ENCODE measurements at regions not wholly inside any gene's neighbourhood (a gene's known extent, or its start where the extent isn't known, plus 50 kb on each side); places are given as distances from the start of the nearest gene placed in this dataset.

DNA sequence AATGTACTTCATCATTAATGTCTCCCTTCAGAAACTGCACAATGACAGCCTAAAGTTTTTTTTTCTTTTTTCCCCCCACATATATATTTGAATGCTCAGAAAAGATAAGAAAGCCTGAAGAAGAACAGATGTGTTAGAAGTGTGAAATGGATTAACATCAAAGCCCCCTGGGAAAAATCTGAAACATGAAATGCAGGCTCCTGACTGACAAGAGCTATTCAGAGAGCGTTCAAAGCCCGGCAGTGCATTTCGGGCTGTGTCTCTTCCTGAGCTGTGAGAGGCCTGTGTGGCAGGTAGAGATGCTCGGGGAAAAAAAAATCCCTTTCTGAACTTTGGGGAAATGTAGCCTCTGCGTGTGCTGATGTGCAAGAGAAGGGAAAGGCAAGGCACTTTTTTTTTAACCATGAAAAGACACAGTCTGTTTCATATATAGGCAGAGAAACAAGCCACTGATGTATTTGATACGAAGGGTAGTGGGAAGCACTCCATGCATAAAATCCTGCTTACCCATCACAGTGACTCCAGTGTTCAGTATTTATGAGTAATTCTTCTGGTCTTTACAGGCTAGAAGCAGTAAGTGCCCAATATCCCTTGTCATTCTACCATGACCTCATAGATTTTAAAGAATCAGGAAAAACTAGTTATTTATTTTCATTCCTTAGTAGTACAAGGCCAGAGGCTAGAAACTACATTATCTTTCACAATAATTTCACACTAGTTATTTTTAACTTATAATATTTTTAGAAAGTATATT is 1574.2 kb upstream of the PIK3C3 start:
- Histone ChIP-seq H3K4me3 (no peak overlapping the region), H3K9me3 (no peaks in the 10 kb centered on the region), H3K36me3 (no peaks in the 10 kb centered on the region), H3K27ac (no peak overlapping the region), H3K4me1 (no peaks in the 10 kb centered on the region), H3K27me3 (ENCODE audit: low read depth) (no peaks in the 10 kb centered on the region)
- DNase-seq (no peak), ATAC-seq (no peak)
- intact Hi-C loops (cut with DNase I), result no loop called here
- TF ChIP-seq, protein P1, sequence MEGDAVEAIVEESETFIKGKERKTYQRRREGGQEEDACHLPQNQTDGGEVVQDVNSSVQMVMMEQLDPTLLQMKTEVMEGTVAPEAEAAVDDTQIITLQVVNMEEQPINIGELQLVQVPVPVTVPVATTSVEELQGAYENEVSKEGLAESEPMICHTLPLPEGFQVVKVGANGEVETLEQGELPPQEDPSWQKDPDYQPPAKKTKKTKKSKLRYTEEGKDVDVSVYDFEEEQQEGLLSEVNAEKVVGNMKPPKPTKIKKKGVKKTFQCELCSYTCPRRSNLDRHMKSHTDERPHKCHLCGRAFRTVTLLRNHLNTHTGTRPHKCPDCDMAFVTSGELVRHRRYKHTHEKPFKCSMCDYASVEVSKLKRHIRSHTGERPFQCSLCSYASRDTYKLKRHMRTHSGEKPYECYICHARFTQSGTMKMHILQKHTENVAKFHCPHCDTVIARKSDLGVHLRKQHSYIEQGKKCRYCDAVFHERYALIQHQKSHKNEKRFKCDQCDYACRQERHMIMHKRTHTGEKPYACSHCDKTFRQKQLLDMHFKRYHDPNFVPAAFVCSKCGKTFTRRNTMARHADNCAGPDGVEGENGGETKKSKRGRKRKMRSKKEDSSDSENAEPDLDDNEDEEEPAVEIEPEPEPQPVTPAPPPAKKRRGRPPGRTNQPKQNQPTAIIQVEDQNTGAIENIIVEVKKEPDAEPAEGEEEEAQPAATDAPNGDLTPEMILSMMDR (IDR thresholded peaks at IDR 0.05), result no peak

DNA sequence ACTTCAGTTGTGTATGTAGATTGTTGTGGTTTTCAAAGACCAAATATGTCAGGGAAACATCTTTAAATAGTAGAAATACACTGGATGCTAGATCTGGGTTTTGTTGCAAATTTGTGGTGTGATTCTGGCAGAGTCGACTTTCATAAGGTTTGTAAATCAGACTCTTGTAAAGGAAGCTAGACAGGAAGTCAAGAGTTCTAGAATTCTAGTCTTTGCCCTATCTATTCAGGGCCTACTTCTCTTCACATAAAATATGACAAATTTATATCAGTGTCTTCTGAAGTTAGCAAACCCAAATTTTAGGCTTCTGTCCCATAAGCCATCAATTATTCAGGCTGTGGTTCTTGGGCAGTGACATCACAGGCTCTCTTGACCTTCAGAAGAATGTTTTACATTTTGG is 1579.2 kb upstream of the PIK3C3 start:
- intact Hi-C loops (cut with DNase I), result no loop called here
- TF ChIP-seq, protein P1 (IDR thresholded peaks at IDR 0.05), result no peak
- no peak for DNase-seq

DNA sequence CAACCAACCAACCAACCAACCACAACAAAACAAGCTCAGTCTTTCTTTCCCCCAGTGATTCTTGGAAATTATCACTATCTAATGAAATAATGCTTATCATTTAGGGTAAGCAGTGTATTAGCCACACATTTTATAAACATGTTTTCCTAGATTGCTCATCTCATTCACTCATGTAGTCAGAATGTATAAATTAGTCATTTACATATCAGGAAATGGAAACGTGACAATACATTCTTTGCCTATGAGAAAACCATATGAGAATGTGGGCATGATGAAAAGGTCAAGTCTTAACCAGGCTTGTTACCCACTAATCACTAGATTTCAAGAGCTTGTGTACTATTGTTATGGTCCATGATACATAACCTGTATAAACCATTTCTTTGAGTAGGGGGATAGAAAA is 1583.4 kb upstream of the PIK3C3 start:
- TF ChIP-seq, protein P1 (IDR thresholded peaks at IDR 0.05), result no peak
- H3K4me1 ChIP-seq, result no peaks in the 10 kb centered on the region
- no peaks in the 10 kb centered on the region for H3K36me3 ChIP-seq
- no peak for ATAC-seq
- H3K9me3 ChIP-seq, result no peaks in the 10 kb centered on the region
- H3K4me3 ChIP-seq, result no peak overlapping the region
- no peaks in the 10 kb centered on the region for H3K27me3 ChIP-seq (ENCODE audit: low read depth)
- intact Hi-C loops (cut with DNase I), result no loop called here
- no peak for DNase-seq
- no peak overlapping the region for H3K27ac ChIP-seq

More for the DNA sequence above, 1579.2 kb upstream of the PIK3C3 start:
- no peaks in the 10 kb centered on the region for H3K27me3 ChIP-seq (ENCODE audit: low read depth)
- no peak overlapping the region for H3K4me3 ChIP-seq
- H3K4me1 ChIP-seq, result no peaks in the 10 kb centered on the region
- no peak overlapping the region for H3K27ac ChIP-seq
- H3K9me3 ChIP-seq, result no peaks in the 10 kb centered on the region
- ATAC-seq, result no peak
- no peaks in the 10 kb centered on the region for H3K36me3 ChIP-seq

DNA sequence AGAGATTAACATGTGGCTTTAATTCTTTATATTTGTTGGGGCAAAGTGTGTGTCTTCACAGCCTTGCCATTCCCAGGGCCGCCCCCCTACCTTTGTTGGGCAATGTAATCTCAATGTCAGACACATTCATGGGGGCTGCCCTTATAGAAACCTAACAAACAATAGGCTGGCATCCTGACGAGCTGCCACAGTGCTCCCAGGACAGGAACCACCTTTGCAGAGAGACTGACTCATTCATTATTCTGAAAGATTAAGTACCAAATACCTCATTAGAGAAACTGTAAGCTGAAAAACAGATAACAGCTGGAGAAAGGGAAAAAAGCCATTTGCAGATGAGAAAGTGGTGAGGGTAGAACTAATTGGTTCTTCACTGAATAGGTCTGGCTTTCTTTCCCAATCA is 1587.5 kb upstream of the PIK3C3 start:
- H3K36me3 ChIP-seq, result no peaks in the 10 kb centered on the region
- no peaks in the 10 kb centered on the region for H3K4me1 ChIP-seq
- ATAC-seq (no peak), DNase-seq (no peak)
- no peaks in the 10 kb centered on the region for H3K9me3 ChIP-seq
- intact Hi-C loops (cut with DNase I), result no loop called here
- TF ChIP-seq, protein P1 (IDR thresholded peaks at IDR 0.05), result no peak
- no peak overlapping the region for H3K27ac ChIP-seq
- no peaks in the 10 kb centered on the region for H3K27me3 ChIP-seq (ENCODE audit: low read depth)
- H3K4me3 ChIP-seq, result no peak overlapping the region

DNA sequence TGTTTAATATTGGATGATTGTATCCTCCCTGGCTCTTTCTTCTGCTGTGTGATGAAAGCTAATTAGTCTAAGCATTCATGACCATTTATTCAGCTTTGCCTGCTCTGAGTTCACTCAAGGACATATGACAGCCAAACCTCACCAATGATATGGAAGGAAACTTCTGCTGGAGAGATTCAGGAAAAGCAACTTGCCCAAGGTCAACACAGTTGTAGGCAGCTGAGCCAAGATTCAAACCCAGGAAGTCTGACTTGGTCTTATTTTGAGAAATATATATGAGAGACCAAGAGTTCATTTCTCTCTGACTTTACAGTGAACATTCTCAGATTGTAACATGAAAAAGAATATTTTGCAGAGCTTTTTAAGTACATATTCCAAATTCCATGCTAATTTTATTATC is 1588.5 kb upstream of the PIK3C3 start:
- intact Hi-C loops (cut with DNase I), result no loop called here
- H3K27me3 ChIP-seq (ENCODE audit: low read depth), result no peaks in the 10 kb centered on the region
- H3K4me1 ChIP-seq, result no peaks in the 10 kb centered on the region
- no peaks in the 10 kb centered on the region for H3K36me3 ChIP-seq
- no peak overlapping the region for H3K4me3 ChIP-seq
- no peak for DNase-seq
- TF ChIP-seq, protein P1 (IDR thresholded peaks at IDR 0.05), result no peak
- no peak overlapping the region for H3K27ac ChIP-seq
- no peaks in the 10 kb centered on the region for H3K9me3 ChIP-seq
- ATAC-seq, result no peak
